A673 (cell line): ENCODE measurements at regions not wholly inside any gene's neighbourhood (a gene's known extent, or its start where the extent isn't known, plus 50 kb on each side); places are given as distances from the start of the nearest gene placed in this dataset.
"Not testable (repeated sequence)": the region's sequence is repeated elsewhere in the genome, so short reads cannot be mapped to it uniquely, and the experiment has no call there.

Experiments used
- BruUV-seq: library from RNA; stranded (reverse); fragments of 400-500 nt; replicated peaks from 2 replicates; lab custom pipeline; 2021; lab: Mats Ljungman, UMichigan
- CTCF ChIA-PET: fragments of 300-600 bp; sonication (Branson Sonifier 250); formaldehyde crosslinking; loops from one replicate; lab custom pipeline; 2022; ENCODE audit warnings: antibody characterized with exemption; lab: Charles Lee
- POLR2A ChIA-PET: fragments of 300-600 bp; sonication (Branson Sonifier 250); formaldehyde crosslinking; loops from one replicate; lab custom pipeline; 2022; ENCODE audit warnings: antibody characterized with exemption; ENCODE audit not compliant: low non-redundant PET; lab: Charles Lee
- DNase-seq: peaks from one replicate; pipeline ENCODE4 v3.0.0-alpha.2; 2015; ENCODE audit warnings: low spot score
- H3K27ac ChIP-seq: fragments of 200-600 bp; sonication (generic); 2 replicates; pipeline ENCODE4 v1.5.1; 2016; ENCODE audit warnings: mixed run types, low read depth, mild to moderate bottlenecking, mixed read lengths, antibody characterized with exemption, low read length; ENCODE audit not compliant: poor library complexity, severe bottlenecking
- H3K27me3 ChIP-seq: fragments of 200-600 bp; sonication (generic); replicated peaks from 2 replicates; pipeline ENCODE4 v1.6.1; 2017; ENCODE audit warnings: mixed run types, low read depth, mild to moderate bottlenecking, mixed read lengths, antibody characterized with exemption, low read length; ENCODE audit not compliant: insufficient read depth, poor library complexity
- H3K36me3 ChIP-seq: fragments of 200-600 bp; sonication (generic); 2 replicates; pipeline ENCODE4 v1.6.1; 2016; ENCODE audit warnings: mixed run types, mild to moderate bottlenecking, mixed read lengths, antibody characterized with exemption, low read length; ENCODE audit not compliant: insufficient read depth, poor library complexity, severe bottlenecking
- H3K4me1 ChIP-seq: fragments of 200-600 bp; sonication (generic); 2 replicates; pipeline ENCODE4 v1.6.1; 2017; ENCODE audit warnings: mixed run types, mild to moderate bottlenecking, mixed read lengths, antibody characterized with exemption, low read length; ENCODE audit not compliant: insufficient read depth, poor library complexity, severe bottlenecking
- H3K4me3 ChIP-seq: fragments of 200-600 bp; sonication (generic); 2 replicates; pipeline ENCODE4 v1.5.1; 2016; ENCODE audit warnings: low read depth, mixed run types, mild to moderate bottlenecking, mixed read lengths, low read length; ENCODE audit not compliant: poor library complexity, severe bottlenecking
- H3K9me3 ChIP-seq: fragments of 200-600 bp; sonication (generic); 2 replicates; pipeline ENCODE4 v1.6.1; 2016; ENCODE audit warnings: mixed run types, low read depth, mild to moderate bottlenecking, mixed read lengths, antibody characterized with exemption, low read length; ENCODE audit not compliant: poor library complexity, severe bottlenecking
- EZH2 ChIP-seq: fragments of 200-600 bp; sonication (generic); IDR thresholded peaks from 2 replicates; pipeline ENCODE4 v1.6.1; 2017; ENCODE audit warnings: borderline replicate concordance, low read depth, mild to moderate bottlenecking, mixed read lengths, antibody characterized with exemption, low read length; ENCODE audit not compliant: poor library complexity, severe bottlenecking
- intact Hi-C: fragments of 100-400 bp; cut with micrococcal nuclease; formaldehyde crosslinking; loops from one replicate; pipeline ENCODE4 v1.10.0; 2022; ENCODE audit not compliant: unreplicated experiment
- TF ChIP-seq, protein P1 (sequence below): fragments of 300-800, 200-600 bp; sonication (generic); conservative IDR thresholded peaks from 2 replicates; pipeline ENCODE4 v1.5.1; 2017; ENCODE audit warnings: low read depth, mild to moderate bottlenecking, antibody characterized with exemption, low read length, moderate library complexity, mixed read lengths

DNA sequence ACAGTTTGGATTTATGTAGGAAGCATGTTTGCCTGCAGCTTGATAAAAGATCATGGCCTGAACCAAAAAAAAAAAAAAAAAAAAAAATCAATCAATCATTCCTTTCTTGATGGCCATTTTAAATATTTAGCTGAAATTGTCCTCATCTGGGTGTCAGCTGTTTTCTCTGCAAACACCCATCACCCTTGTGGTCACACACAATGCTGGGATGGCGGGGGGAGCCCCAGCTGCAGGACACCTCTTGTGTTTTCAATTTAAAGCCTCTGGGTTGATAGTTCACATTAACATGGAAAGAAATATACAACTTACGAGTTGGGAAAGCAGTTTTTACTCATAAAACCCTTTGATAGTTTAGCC, 160.4 kb downstream of the ZFP64 start:
- BruUV-seq, result no TSS peak
- Histone ChIP-seq H3K36me3 (no peaks in the 10 kb centered on the region), H3K27me3 (no peaks in the 10 kb centered on the region), H3K4me1 (peaks cover 28% of the 10 kb centered on the region), H3K4me3 (no peak overlapping the region), H3K27ac (peak overlapping the region; percentile 91), H3K9me3 (no peaks in the 10 kb centered on the region)
- TF ChIP-seq, protein P1, sequence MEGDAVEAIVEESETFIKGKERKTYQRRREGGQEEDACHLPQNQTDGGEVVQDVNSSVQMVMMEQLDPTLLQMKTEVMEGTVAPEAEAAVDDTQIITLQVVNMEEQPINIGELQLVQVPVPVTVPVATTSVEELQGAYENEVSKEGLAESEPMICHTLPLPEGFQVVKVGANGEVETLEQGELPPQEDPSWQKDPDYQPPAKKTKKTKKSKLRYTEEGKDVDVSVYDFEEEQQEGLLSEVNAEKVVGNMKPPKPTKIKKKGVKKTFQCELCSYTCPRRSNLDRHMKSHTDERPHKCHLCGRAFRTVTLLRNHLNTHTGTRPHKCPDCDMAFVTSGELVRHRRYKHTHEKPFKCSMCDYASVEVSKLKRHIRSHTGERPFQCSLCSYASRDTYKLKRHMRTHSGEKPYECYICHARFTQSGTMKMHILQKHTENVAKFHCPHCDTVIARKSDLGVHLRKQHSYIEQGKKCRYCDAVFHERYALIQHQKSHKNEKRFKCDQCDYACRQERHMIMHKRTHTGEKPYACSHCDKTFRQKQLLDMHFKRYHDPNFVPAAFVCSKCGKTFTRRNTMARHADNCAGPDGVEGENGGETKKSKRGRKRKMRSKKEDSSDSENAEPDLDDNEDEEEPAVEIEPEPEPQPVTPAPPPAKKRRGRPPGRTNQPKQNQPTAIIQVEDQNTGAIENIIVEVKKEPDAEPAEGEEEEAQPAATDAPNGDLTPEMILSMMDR, result no peak
- TF ChIP-seq EZH2, result no peak
- ChIA-PET POLR2A (no interaction called here), CTCF (no interaction called here)
- intact Hi-C loops, result no loop called here
- no peak for DNase-seq

DNA sequence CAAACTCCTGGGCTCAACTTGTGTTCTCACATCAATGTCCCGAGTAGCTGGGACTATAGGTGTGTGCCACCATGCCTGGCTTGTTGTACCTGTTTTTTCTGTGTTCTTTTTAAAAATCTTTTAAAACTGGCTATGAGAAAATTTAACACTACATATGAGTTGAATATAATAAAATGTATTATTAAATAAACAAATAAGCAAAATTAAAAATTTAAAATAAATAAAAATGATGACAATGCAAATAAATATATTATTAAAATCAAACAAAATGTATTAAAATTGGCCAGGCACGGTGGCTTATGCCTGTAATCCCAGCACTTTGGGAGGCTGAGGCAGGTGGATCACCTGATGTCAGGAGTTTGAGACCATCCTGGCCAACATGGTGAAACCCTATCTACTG, 162.4 kb downstream of the ZFP64 start:
- POLR2A ChIA-PET, H3K27ac ChIP-seq, DNase-seq, CTCF ChIA-PET, H3K36me3 ChIP-seq, intact Hi-C loops, H3K27me3 ChIP-seq, BruUV-seq, H3K4me3 ChIP-seq, H3K9me3 ChIP-seq: not testable (repeated sequence)
- H3K4me1 ChIP-seq, result peaks cover 28% of the 10 kb centered on the region

DNA sequence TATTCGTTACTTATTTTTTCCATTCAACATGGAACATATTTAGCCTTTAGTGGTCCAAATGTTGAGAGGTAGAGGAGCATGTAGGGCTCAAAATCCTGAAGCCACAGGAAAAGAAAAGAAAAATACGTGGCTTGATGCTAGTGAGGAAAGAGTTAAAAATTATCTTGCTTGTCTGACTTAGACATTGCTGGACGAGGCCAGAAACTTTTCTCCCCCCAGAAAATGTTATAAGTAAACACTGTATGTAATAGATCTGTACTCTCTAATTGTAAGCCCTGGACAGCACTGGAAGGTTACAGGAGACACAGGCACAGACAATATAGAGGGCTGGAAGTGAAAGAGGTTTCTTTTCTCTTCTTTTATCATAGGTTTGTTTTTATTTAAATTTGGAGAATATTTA, 165.6 kb downstream of the ZFP64 start:
- Histone ChIP-seq H3K27me3 (no peaks in the 10 kb centered on the region), H3K36me3 (no peaks in the 10 kb centered on the region), H3K9me3 (no peaks in the 10 kb centered on the region), H3K4me1 (peaks cover 5% of the 10 kb centered on the region), H3K4me3 (no peak overlapping the region), H3K27ac (no peak overlapping the region)
- BruUV-seq, result no TSS peak
- no peak for TF ChIP-seq EZH2
- TF ChIP-seq, protein P1, result no peak
- no peak for DNase-seq
- intact Hi-C loops, result no loop called here
- CTCF ChIA-PET, result no interaction called here
- POLR2A ChIA-PET, result no interaction called here

GRCh38 chr20:52019313-52019712, 172.3 kb downstream of the ZFP64 start:
- H3K4me3 ChIP-seq, result no peak overlapping the region
- POLR2A ChIA-PET, result no interaction called here
- intact Hi-C loops, result no loop called here
- no peak overlapping the region for H3K27ac ChIP-seq
- H3K27me3 ChIP-seq, result no peaks in the 10 kb centered on the region
- DNase-seq, result no peak
- CTCF ChIA-PET, result no interaction called here
- TF ChIP-seq, protein P1, result no peak
- TF ChIP-seq EZH2, result no peak
- H3K36me3 ChIP-seq, result no peaks in the 10 kb centered on the region
- BruUV-seq, result no TSS peak
- H3K9me3 ChIP-seq, result no peaks in the 10 kb centered on the region
- H3K4me1 ChIP-seq, result peaks cover 16% of the 10 kb centered on the region
